Keratinocyte (primary cell): ENCODE measurements at regions not wholly inside any gene's neighbourhood (a gene's known extent, or its start where the extent isn't known, plus 50 kb on each side); places are given as distances from the start of the nearest gene placed in this dataset.

Experiments used
- DNase-seq: peaks from one replicate; pipeline ENCODE4 v3.0.0-alpha.2; 2011; ENCODE audit warnings: low read depth, missing footprints, low spot score
- FAIRE-seq: peaks from 2 replicates; lab custom pipeline; 2011; peaks lifted over from hg19 to GRCh38; lab: Jason Lieb, UNC
- H2AFZ ChIP-seq: 2 replicates; pipeline ENCODE4 v1.6.0; 2012; ENCODE audit warnings: low read length, control low read depth, inconsistent platforms; ENCODE audit not compliant: control insufficient read depth
- H3K27ac ChIP-seq: 2 replicates; pipeline ENCODE4 v1.5.1; 2011; ENCODE audit warnings: low read length; ENCODE audit not compliant: control insufficient read depth, insufficient read depth
- H3K27me3 ChIP-seq: 3 replicates; pipeline ENCODE4 v1.6.0; 2011; ENCODE audit warnings: low read length; ENCODE audit not compliant: control insufficient read depth, insufficient read depth; ENCODE audit errors: extremely low read depth
- H3K36me3 ChIP-seq, 2 experiments: 2 replicates in 1 of 2; 3 replicates in 1 of 2; pipeline ENCODE4 v1.5.1; 2011; ENCODE audit warnings: low read length in 2 of 2, mild to moderate bottlenecking in 1 of 2; ENCODE audit not compliant: control insufficient read depth in 2 of 2, insufficient read depth in 2 of 2; ENCODE audit errors: extremely low read depth in 1 of 2
- H3K4me1 ChIP-seq: 3 replicates; pipeline ENCODE4 v1.5.1; 2011; ENCODE audit warnings: low read length; ENCODE audit not compliant: control insufficient read depth, insufficient read depth; ENCODE audit errors: extremely low read depth
- H3K4me2 ChIP-seq: 3 replicates; pipeline ENCODE4 v1.6.0; 2011; ENCODE audit warnings: low read depth, low read length; ENCODE audit not compliant: control insufficient read depth, insufficient read depth; ENCODE audit errors: extremely low read depth
- H3K4me3 ChIP-seq, 3 experiments: fragments of 200-600 bp in 1 of 3; sonication (generic) in 1 of 3; 2 replicates in 2 of 3; 3 replicates in 1 of 3; pipeline ENCODE4 v1.5.1; 2011 to 2016; ENCODE audit warnings: low read length in 3 of 3, mild to moderate bottlenecking in 3 of 3, control low read depth in 2 of 3, inconsistent platforms in 1 of 3, low read depth in 1 of 3, mixed read lengths in 1 of 3, mixed run types in 1 of 3, moderate library complexity in 1 of 3; ENCODE audit not compliant: control insufficient read depth in 2 of 3, insufficient read depth in 2 of 3; ENCODE audit errors: extremely low read depth in 1 of 3
- H3K79me2 ChIP-seq: 2 replicates; pipeline ENCODE4 v1.6.0; 2012; ENCODE audit warnings: low read length; ENCODE audit not compliant: control insufficient read depth, insufficient read depth
- H3K9ac ChIP-seq: 3 replicates; pipeline ENCODE4 v1.6.0; 2011; ENCODE audit warnings: low read length; ENCODE audit not compliant: control insufficient read depth, insufficient read depth; ENCODE audit errors: extremely low read depth
- H3K9me1 ChIP-seq: 3 replicates; pipeline ENCODE4 v1.6.0; 2011; ENCODE audit warnings: low read length; ENCODE audit not compliant: control insufficient read depth, insufficient read depth; ENCODE audit errors: extremely low read depth
- H3K9me3 ChIP-seq: 2 replicates; pipeline ENCODE4 v1.5.1; 2012; ENCODE audit warnings: low read depth, low read length; ENCODE audit not compliant: control insufficient read depth
- H4K20me1 ChIP-seq: 3 replicates; pipeline ENCODE4 v1.6.0; 2011; ENCODE audit warnings: low read length; ENCODE audit not compliant: control insufficient read depth, insufficient read depth; ENCODE audit errors: extremely low read depth
- EZH2 ChIP-seq: IDR thresholded peaks from one replicate; pipeline ENCODE4 v1.6.1; 2012; ENCODE audit warnings: inconsistent platforms, mild to moderate bottlenecking, low read length, moderate library complexity
- dilution Hi-C: fragments of 300-500 bp; cut with MboI; formaldehyde crosslinking; loops from one replicate; pipeline ENCODE4 v1.7.0; 2020; ENCODE audit warnings: low sequenced_read_pairs; ENCODE audit not compliant: extremely low pct_ligation_motif_present
- TF ChIP-seq, protein P1 (sequence below), 3 experiments: IDR thresholded peaks in 1 of 3; conservative IDR thresholded peaks in 1 of 3; optimal IDR thresholded peaks in 1 of 3; 2 replicates in 2 of 3; 3 replicates in 1 of 3; pipeline versions ENCODE3 to v1.5.1; 2011; ENCODE audit warnings: low read length in 3 of 3, mild to moderate bottlenecking in 3 of 3, moderate library complexity in 2 of 3, control low read depth in 1 of 3, inconsistent platforms in 1 of 3; ENCODE audit not compliant: insufficient read depth in 2 of 3; ENCODE audit errors: extremely low read depth in 1 of 3

DNA sequence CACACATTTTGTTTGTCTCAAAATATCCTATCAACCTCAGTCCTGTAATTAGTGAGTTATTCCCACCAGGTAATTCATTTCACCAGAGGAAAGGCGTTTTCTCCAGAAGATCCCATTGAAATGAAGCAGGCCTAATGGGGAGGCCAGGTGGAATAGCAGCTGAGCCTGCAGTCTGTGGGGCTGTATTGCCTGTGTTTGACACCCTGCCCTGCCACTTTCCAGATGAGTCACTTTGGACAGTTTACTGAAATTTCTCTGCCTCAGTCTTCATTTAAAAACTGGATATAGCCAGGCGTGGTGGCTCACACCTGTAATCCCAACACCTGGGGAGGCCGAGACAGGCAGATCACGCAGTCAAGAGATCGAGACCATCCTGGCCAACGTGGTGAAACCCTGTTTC lies 78.1 kb upstream of the PPP2R5A start:
- no peak overlapping the region for H3K27ac ChIP-seq
- dilution Hi-C loops, result no loop called here

DNA sequence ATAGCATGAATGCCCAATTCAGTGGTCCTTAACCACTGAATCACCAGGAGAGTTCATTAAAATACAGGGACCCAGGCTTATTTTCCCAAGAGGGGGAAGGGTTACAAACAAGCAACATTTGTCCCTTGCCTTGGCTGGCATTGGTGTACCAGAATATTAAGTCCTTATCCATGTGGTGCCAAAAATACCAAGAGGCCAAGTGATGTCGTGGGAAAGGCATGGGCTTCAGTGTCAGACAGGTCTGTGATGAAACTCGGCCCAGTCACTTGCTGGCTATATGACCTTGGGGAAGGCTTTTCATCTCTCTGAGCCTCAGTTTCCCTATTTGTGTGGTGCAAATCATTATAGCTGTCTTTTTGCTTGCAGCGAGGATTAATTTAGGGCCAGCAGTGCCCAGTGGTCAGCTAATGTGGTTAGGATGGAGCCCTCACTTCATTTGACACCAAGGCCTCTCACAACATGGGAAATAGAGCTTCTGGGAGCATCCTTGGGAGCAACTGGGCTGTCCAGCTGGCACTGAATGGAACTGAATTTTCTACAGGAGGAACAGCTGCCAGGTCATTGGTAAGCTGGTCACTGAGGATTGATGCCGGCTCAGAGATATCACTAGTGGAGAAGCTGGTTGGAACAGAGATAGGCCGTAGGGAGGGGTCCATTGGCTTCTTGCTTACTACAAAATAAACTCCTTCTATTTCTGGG lies 77.2 kb upstream of the PPP2R5A start:
- Histone ChIP-seq H3K36me3 (no peaks in the 10 kb centered on the region), H3K79me2 (no peaks in the 10 kb centered on the region), H4K20me1 (no peaks in the 10 kb centered on the region), H3K4me2 (no peak overlapping the region), H3K4me1 (no peaks in the 10 kb centered on the region), H3K4me3 (no peak overlapping the region), H3K9ac (no peak overlapping the region), H2AFZ (no peak overlapping the region), H3K27me3 (no peaks in the 10 kb centered on the region), H3K9me3 (no peaks in the 10 kb centered on the region), H3K27ac (no peak overlapping the region), H3K9me1 (no peaks in the 10 kb centered on the region)
- TF ChIP-seq EZH2, result no peak
- TF ChIP-seq, protein P1, sequence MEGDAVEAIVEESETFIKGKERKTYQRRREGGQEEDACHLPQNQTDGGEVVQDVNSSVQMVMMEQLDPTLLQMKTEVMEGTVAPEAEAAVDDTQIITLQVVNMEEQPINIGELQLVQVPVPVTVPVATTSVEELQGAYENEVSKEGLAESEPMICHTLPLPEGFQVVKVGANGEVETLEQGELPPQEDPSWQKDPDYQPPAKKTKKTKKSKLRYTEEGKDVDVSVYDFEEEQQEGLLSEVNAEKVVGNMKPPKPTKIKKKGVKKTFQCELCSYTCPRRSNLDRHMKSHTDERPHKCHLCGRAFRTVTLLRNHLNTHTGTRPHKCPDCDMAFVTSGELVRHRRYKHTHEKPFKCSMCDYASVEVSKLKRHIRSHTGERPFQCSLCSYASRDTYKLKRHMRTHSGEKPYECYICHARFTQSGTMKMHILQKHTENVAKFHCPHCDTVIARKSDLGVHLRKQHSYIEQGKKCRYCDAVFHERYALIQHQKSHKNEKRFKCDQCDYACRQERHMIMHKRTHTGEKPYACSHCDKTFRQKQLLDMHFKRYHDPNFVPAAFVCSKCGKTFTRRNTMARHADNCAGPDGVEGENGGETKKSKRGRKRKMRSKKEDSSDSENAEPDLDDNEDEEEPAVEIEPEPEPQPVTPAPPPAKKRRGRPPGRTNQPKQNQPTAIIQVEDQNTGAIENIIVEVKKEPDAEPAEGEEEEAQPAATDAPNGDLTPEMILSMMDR (optimal IDR thresholded peaks at IDR 0.05 in 1 of 3, IDR thresholded peaks at IDR 0.05 in 1 of 3, conservative IDR thresholded peaks at IDR 0.05 in 1 of 3; ENCODE audit: extremely low read depth in 1 of 3, insufficient read depth in 2 of 3, low read length in 3 of 3), result no peak
- no peak for DNase-seq
- dilution Hi-C loops, result no loop called here
- no peak for FAIRE-seq

More for the DNA sequence above, 78.1 kb upstream of the PPP2R5A start:
- Histone ChIP-seq H2AFZ (no peak overlapping the region), H3K9ac (no peak overlapping the region), H3K4me2 (no peak overlapping the region), H3K4me1 (no peaks in the 10 kb centered on the region), H3K9me1 (no peaks in the 10 kb centered on the region), H4K20me1 (no peaks in the 10 kb centered on the region), H3K36me3 (no peaks in the 10 kb centered on the region), H3K79me2 (no peaks in the 10 kb centered on the region), H3K9me3 (no peaks in the 10 kb centered on the region), H3K4me3 (no peak overlapping the region), H3K27me3 (no peaks in the 10 kb centered on the region)
- no peak for TF ChIP-seq EZH2
- FAIRE-seq (no peak), DNase-seq (no peak)
